ENCODE measurements at regions not wholly inside any gene's neighbourhood (a gene's known extent, or its start where the extent isn't known, plus 50 kb on each side); places are given as distances from the start of the nearest gene placed in this dataset.

GRCh38 chr9:27765266-27766072 lies 192.2 kb upstream of the C9orf72 start:
- TF ChIP-seq CTCF (IDR thresholded peaks at IDR 0.05): no peak
- no peak for TF ChIP-seq POLR2A (IDR thresholded peaks at IDR 0.05)

Data from right lobe of liver (tissue), 4 donors.